HG03520 (cell line): ENCODE measurements at regions not wholly inside any gene's neighbourhood (a gene's known extent, or its start where the extent isn't known, plus 50 kb on each side); places are given as distances from the start of the nearest gene placed in this dataset.

Source experiments
- ATAC-seq: cut with Tn5 transposase; IDR thresholded peaks from one replicate; pipeline ENCODE4 v1.9.1; 2021; ENCODE audit warnings: mild to moderate bottlenecking, moderate library complexity; ENCODE audit not compliant: unreplicated experiment

DNA sequence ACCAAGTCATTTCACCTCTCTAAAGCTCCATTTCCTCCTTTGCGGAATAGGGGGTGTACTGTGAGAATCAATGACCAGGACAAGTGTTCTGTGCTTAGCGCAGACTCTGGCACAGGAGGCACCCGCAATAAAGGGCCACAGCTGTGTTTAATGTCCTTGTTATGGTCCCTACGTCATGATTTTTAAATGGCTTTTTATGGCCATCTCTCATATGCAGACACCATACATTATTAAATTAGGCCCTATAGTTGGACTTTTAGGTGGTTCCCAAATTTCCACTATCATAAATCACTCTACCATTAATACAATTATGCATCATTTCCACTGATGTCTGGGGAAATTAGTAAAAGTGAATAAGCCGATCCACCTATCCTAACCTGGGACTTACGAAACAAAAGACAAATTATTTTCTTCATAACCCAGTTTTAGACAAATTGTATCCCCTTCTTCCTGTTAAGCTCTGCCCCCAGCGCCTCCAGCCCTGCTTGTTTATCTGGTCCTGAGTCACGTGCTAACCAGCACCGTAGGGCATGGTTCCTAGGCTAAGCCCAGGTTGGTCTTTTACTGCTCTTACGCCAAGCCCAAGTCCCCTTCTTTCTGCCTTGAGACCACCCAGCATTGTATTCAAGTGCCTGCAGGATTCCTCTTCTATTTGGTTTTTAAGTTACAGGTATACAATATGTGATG lies 278.3 kb downstream of the SHQ1 start:
- no peak for ATAC-seq

- no peak for ATAC-seq
Measured at GRCh38 chr3:72568083-72568482, 280.2 kb downstream of the SHQ1 start.

- ATAC-seq = no peak
Measured at GRCh38 chr3:72567474-72567873, 280.8 kb downstream of the SHQ1 start.

GRCh38 chr3:72565593-72565992 lies 282.7 kb downstream of the SHQ1 start:
- ATAC-seq = no peak

- ATAC-seq = no peak
Measured at GRCh38 chr3:72563690-72564370, 284.4 kb downstream of the SHQ1 start.

DNA sequence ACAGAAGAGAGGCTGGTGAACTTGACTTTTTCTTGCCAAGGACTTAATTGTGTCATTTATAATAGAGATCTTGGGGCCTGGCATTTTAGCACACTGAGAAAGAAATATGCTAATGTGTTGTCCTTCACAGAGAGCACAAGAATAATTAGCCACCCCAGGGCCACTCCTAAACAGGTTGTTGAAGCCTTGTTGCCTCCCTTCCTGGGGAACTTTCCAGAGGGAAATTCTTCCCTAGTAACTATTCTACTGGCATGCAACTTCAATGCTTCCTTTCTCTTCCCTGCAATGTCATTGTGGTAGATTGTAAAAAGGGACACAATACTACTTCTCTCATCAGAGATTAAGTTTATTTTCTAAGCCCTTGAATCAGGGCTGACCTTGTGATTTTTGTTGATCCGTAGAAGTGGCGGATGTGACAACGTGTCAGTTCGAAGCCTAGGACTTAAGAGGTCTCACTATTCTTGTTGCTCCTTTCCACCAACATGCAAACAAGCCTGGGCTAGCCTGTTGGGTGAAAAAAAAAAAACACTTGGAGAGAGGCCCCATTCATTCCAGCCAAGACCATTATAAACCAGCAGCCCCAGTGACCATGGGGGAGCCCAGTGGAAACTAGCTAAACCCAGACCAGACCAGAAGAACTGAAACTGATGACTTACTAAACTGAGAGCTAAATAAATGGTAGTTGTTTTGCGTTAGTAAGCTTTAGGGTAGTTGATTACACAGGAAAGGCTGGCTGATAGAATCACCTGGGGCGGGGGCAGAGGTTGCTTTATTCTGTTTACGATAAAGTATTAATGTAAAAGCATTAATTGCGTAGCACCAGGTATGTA lies 287.2 kb downstream of the SHQ1 start:
- ATAC-seq = no peak

DNA sequence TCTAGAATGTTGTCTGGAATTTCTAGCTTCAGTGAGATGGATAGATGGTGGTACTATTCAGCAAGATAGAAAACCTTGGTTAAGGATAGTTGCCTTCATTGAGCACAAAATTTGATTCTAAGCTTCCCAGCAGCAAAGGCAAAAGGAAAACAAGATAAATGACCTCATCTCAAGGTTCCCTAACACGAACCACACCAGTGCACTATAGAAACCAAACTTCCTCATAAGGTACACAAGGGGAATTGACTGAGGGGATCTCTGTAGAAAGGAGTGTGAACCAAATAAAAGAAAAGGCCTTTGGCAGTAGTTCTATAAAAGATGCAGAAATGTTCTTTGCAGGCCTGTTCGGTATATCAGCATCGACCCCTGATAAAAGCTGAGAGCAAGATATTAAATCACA lies 288.9 kb downstream of the SHQ1 start:
- no peak for ATAC-seq

GRCh38 chr3:72558001-72558400 lies 290.2 kb downstream of the SHQ1 start:
- no peak for ATAC-seq

DNA sequence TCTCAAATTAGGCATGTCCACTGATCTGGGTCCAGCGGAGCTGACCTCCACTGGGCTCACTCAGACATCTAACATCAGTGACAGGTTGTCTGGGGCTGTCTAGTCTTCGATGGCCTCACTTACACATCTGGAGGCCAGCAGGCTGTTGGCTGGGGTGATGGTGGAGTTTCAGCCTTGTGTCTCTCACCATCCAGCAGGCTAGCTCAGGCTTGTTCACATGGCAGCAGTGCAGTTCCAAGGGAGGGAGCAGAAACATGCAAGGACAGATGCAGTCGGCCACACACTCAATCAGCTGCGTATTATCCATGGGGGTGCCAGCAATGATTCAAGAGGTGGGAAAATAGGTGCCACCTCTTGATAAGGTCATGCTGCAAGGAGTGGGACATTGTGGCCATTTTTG lies 292.5 kb downstream of the SHQ1 start:
- ATAC-seq = no peak

- no peak for ATAC-seq
Measured at GRCh38 chr3:72554689-72555088, 293.6 kb downstream of the SHQ1 start.

DNA sequence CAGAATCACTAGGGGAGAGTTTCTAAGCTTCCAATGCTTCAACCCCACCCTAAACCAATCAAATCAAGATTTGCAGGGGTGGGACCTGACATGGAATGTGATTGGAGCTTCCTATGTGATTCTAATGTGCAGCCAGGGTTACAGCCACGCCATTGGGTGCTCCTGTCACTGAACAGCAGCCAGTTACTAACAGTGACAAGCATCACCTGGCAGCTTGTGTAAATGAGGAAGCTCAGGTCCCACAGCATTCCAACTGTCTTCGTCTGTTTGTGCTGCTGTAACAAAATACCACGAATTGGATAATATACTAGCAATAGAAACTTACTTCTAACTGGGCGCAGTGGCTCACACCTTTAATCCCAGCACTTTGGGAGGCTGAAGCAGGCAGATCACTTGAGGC lies 294.9 kb downstream of the SHQ1 start:
- no peak for ATAC-seq

- no peak for ATAC-seq
Measured at GRCh38 chr3:72550582-72551262, 297.5 kb downstream of the SHQ1 start.

DNA sequence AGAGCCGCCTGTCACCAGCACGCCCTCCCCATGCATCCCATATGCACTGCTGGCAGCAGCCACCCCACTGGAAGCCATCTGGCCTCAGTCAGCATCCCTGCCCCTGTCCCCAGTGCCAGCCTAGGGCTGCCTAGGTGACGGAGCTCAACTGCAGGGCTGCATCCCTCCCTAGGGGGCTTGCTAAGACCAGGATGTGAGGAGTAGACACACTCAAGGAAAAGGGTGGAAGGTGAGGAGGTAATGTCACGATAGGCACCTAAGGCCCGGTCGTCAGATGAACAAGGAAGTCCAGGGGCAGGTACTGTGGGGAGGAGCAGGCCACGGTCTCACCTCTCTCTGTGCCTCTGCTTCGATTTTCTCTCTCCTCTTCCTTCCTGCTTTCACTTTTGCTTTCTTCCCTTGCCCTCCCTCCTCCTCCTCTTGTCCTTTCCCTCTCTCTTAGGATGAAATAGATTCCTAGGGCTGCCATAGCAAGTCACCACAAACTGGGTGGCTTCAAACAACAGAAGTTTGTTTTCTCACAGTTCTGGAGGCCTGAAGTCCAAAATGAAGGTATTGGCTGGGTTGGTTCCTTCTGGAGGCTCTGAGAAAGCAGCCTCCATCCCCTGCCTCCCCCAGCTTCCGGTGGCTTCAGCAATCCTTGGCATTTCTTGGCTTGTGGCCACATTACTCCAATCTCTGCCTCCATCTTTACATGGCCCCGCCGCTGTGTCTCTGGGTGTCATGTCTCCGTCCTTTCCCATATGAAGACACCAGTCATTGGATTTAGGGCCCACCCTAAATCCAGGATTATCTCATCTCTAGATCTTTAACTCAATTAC lies 298.3 kb downstream of the SHQ1 start:
- ATAC-seq = no peak

DNA sequence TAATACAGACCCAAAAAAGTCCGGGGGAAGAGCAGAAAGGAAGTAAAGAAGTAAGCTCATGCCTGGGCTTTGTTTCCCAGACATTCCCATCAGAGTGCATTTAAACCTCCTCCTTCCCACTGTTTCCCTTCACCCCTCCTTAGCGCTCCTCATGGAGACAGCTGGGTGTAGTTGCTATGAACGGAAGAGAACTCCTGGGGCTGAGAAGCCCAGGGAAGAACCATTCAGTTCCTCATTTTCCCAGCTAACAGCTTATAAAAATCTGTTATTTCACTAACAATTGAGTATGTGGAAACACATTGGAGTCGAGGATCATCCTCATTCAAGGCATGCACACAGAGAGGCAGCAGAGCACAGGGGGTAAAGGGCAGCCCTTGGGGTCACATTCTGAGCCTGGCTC lies 299.3 kb downstream of the SHQ1 start:
- no peak for ATAC-seq

GRCh38 chr3:72548461-72548860 lies 299.8 kb downstream of the SHQ1 start:
- ATAC-seq = no peak

DNA sequence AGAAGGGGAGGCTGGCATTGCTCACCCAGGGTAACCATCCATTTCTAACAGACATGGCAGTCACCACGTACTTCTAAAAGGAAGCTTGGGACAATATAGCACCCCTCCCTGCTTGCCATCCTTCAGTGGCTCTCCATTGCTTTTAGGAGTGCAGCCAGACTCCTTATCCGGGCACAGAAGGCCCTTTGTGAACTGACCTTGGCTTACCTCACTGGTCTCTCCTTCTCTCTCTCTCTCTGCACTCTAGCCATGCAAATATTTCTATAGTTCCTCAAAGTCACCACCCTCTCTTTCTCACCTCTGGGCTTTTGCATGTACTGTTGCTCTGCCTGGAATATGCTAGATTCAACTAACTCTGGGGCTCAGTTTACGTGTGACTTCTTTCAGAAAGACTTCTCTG lies 301.1 kb downstream of the SHQ1 start:
- ATAC-seq = no peak

DNA sequence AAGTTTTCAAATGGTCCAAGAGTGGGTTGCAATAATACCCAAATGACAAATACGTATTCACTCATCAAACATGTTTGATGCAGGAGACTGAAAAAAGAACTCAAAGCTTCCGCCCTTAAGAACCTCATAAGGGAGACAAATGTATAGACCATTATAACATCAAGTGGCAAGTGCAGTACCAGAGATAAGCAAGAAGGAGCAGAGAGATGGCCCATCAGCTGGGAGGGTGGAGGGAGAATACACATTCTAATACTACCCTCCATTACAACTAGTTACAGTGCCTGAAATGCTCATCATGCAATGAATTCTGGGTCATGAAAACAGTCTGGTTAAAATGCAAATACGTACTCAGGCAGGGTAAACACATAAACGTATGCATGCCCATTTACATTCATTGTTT lies 304.0 kb downstream of the SHQ1 start:
- ATAC-seq = no peak

- ATAC-seq = no peak
Measured at GRCh38 chr3:72543246-72543645, 305.0 kb downstream of the SHQ1 start.

DNA sequence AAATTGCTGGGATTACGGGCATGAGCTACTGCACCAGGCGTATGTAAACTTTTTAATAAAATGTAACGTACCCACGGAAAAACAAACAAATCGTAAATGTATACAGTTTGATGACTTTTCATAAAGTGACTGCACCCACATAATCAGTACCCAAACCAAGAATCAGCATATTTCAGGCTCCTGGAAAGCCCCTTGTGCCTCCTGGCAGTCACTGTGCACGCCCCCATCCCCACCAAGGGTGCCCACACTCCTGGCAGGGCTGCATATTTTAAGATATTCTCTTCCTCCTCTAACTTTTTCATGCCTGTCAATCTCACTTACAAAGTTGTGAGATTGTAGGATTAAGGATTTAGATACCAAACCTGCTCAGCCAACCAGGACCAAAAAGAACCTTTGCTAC lies 305.5 kb downstream of the SHQ1 start:
- ATAC-seq = no peak

DNA sequence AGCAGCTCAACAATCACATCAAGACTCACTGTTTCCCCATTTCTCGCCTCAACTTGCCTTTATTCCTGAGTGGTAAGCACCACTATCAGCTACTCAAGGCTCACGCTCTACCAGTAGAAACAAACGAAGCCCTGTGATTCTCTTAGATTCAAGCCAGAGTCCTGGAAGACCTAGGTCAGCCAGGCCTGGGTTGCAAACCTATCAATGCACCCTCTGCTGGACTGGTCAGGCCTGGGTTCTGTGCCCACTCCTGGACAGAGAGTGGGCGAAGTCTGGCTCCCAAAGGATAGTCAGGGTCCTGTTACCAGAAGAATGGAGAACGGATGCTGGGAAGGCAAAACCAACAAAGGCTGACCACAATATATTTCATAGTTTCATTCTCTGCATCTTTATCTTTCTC lies 308.4 kb downstream of the SHQ1 start:
- ATAC-seq = no peak
